Neural crest cell (in vitro differentiated cells): ENCODE measurements at regions not wholly inside any gene's neighbourhood (a gene's known extent, or its start where the extent isn't known, plus 50 kb on each side); places are given as distances from the start of the nearest gene placed in this dataset.

Experiments
- DNase-seq: peaks from one replicate; pipeline ENCODE4 v3.0.0; 2021; ENCODE audit warnings: low read depth, mixed read lengths, low spot score
- H3K27ac Mint-ChIP-seq: one replicate; pipeline ENCODE4 v1.8.0; 2021; ENCODE audit warnings: mild to moderate bottlenecking, mixed read lengths; ENCODE audit not compliant: unreplicated experiment
- H3K27me3 Mint-ChIP-seq: 2 replicates; pipeline ENCODE4 v1.8.0; 2021; ENCODE audit warnings: low read depth, mild to moderate bottlenecking, mixed read lengths
- H3K36me3 Mint-ChIP-seq: 2 replicates; pipeline ENCODE4 v1.8.0; 2021; ENCODE audit warnings: low read depth, mild to moderate bottlenecking, mixed read lengths
- H3K4me1 Mint-ChIP-seq: 2 replicates; pipeline ENCODE4 v1.8.0; 2021; ENCODE audit warnings: mixed read lengths
- H3K4me3 Mint-ChIP-seq: one replicate; pipeline ENCODE4 v1.8.0; 2021; ENCODE audit warnings: mild to moderate bottlenecking, mixed read lengths
- H3K9me3 Mint-ChIP-seq: 2 replicates; pipeline ENCODE4 v1.8.0; 2021; ENCODE audit warnings: mixed read lengths
- TF ChIP-seq, protein P1 (sequence below): fragments of 200-600 bp; sonication (generic); conservative IDR thresholded peaks from 2 replicates; pipeline ENCODE4 v1.5.0; 2021; ENCODE audit warnings: antibody characterized with exemption, mild to moderate bottlenecking

- no peak overlapping the region for H3K4me3 Mint-ChIP-seq
- H3K27ac Mint-ChIP-seq = no peak overlapping the region
- H3K27me3 Mint-ChIP-seq = no peaks in the 10 kb centered on the region
- no peak for DNase-seq
- no peaks in the 10 kb centered on the region for H3K4me1 Mint-ChIP-seq
- H3K36me3 Mint-ChIP-seq = no peaks in the 10 kb centered on the region
- H3K9me3 Mint-ChIP-seq = no peaks in the 10 kb centered on the region
- TF ChIP-seq, protein P1, sequence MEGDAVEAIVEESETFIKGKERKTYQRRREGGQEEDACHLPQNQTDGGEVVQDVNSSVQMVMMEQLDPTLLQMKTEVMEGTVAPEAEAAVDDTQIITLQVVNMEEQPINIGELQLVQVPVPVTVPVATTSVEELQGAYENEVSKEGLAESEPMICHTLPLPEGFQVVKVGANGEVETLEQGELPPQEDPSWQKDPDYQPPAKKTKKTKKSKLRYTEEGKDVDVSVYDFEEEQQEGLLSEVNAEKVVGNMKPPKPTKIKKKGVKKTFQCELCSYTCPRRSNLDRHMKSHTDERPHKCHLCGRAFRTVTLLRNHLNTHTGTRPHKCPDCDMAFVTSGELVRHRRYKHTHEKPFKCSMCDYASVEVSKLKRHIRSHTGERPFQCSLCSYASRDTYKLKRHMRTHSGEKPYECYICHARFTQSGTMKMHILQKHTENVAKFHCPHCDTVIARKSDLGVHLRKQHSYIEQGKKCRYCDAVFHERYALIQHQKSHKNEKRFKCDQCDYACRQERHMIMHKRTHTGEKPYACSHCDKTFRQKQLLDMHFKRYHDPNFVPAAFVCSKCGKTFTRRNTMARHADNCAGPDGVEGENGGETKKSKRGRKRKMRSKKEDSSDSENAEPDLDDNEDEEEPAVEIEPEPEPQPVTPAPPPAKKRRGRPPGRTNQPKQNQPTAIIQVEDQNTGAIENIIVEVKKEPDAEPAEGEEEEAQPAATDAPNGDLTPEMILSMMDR = no peak
Measured at GRCh38 chr4:17285747-17286146, 226.1 kb downstream of the QDPR start.

DNA sequence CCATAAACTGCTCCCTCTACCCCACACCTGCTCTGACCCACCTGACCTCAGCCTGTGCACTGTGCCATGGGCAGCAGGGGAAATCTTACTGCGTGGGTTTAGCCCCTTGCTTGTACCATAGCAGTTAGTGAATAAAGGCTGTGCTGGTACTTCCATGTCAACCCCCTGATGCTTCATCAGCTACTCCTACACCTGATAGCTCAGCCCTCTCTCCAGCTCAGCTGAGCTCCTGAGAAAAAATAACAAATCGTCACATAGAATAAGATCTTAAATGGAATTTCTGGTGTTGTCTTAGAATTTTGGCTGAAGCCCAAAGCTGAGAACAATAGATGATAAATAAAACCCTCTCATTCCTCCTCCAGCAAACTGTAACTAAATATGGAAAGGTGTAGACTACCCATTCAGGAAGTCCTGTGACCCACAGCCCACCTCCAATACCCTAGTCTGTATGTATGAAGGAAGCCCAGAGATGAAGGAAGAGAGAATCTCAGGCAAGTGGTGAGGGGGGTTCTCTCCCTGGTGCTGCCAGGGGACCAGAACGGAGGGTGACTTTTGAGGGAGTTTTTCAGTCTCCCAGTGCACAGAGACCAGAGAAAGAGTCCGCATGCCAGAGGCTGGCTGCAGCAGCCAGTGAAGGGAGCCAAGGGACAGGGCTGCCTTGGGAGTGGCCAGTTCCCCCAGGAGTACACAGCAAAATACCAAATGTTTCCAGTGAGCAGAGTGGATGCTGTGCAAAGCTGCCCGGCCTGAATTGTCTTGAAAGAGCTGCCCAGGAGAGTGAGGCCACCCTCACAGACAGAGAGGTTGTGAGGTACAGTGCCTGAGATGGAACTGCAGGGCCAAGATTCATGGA is 227.3 kb downstream of the QDPR start:
- no peaks in the 10 kb centered on the region for H3K27me3 Mint-ChIP-seq
- no peaks in the 10 kb centered on the region for H3K36me3 Mint-ChIP-seq
- H3K4me1 Mint-ChIP-seq = no peaks in the 10 kb centered on the region
- no peaks in the 10 kb centered on the region for H3K9me3 Mint-ChIP-seq
- DNase-seq = no peak
- TF ChIP-seq, protein P1 = no peak
- H3K27ac Mint-ChIP-seq = no peak overlapping the region
- H3K4me3 Mint-ChIP-seq = no peak overlapping the region

DNA sequence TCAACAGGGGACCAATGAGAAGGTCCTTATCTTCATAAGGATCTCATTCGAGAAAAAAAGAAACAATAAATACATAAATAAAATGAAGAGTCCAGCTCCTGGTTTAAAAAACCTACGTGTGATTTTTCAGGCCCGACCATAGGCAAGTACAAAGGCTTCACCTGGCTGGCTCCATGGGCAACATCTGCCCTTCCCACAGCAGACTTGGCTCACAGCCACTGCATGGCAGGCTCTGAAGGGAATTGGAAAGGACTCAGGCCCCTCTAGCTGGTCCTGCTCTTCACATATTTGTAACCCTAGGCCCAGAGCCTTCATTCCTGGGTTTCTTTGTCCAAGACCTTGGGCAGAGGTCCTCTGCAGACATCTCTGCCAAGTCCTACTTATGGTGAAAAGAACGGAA is 228.1 kb downstream of the QDPR start:
- Mint-ChIP-seq H3K4me1 (no peaks in the 10 kb centered on the region), H3K9me3 (no peaks in the 10 kb centered on the region), H3K27me3 (no peaks in the 10 kb centered on the region), H3K27ac (no peak overlapping the region), H3K36me3 (no peaks in the 10 kb centered on the region), H3K4me3 (no peak overlapping the region)
- TF ChIP-seq, protein P1 = no peak
- no peak for DNase-seq

DNA sequence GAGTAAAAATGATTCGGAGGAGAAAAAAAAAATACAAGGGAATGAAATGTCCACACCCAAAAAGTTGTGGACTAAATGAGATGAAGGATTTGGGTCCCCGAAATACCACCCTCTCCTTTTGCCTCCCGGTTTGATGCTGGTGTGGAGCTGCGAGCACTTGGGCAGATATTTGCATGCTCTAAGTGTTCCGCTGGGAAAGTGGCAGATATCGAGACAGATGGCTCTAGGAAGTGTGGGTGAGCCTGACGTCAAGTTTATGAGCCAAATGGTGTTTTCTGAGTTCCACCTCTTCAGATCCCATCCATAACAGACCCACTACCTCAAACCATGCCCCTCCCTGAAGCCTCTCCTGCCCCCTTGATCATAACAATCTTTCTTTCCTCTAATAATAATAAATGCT is 228.6 kb downstream of the QDPR start:
- DNase-seq = no peak
- TF ChIP-seq, protein P1 = no peak
- H3K4me1 Mint-ChIP-seq = no peaks in the 10 kb centered on the region
- H3K27ac Mint-ChIP-seq = no peak overlapping the region
- no peaks in the 10 kb centered on the region for H3K9me3 Mint-ChIP-seq
- H3K27me3 Mint-ChIP-seq = no peaks in the 10 kb centered on the region
- no peak overlapping the region for H3K4me3 Mint-ChIP-seq
- H3K36me3 Mint-ChIP-seq = no peaks in the 10 kb centered on the region

GRCh38 chr4:17280261-17281018 is 231.4 kb downstream of the QDPR start:
- no peak for DNase-seq
- H3K27ac Mint-ChIP-seq = no peak overlapping the region
- H3K9me3 Mint-ChIP-seq = no peaks in the 10 kb centered on the region
- no peaks in the 10 kb centered on the region for H3K27me3 Mint-ChIP-seq
- H3K36me3 Mint-ChIP-seq = no peaks in the 10 kb centered on the region
- no peaks in the 10 kb centered on the region for H3K4me1 Mint-ChIP-seq
- TF ChIP-seq, protein P1 = no peak
- H3K4me3 Mint-ChIP-seq = no peak overlapping the region
